Uterus (tissue), 3 donors: ENCODE measurements at regions not wholly inside any gene's neighbourhood (a gene's known extent, or its start where the extent isn't known, plus 50 kb on each side); places are given as distances from the start of the nearest gene placed in this dataset.
A peak's percentile ranks its signal among the peaks of the same experiment; 100 is the strongest.

Source experiments
- DNase-seq, 2 donors: peaks; one replicate each; pipeline ENCODE4 v3.0.0-alpha.2; 2019 to 2020
- H3K27ac ChIP-seq, 2 donors: fragments of 200-600 bp; sonication (generic); 1 replicate in 1 of 2; 2 replicates in 1 of 2; pipeline ENCODE4 v1.5.1; 2016 to 2018
- H3K27me3 ChIP-seq, 2 donors: fragments of 200-600 bp; sonication (generic); one replicate each; pipeline ENCODE4 v1.5.1; 2018 to 2019; ENCODE audit warnings: control low read depth in 1 of 2
- H3K36me3 ChIP-seq, 2 donors: fragments of 200-600 bp; sonication (generic); one replicate each; pipeline ENCODE4 v1.5.1; 2019; ENCODE audit warnings: control low read depth in 1 of 2
- H3K4me1 ChIP-seq, 2 donors: fragments of 200-600 bp; sonication (generic); one replicate each; pipeline ENCODE4 v1.5.1; 2018 to 2019; ENCODE audit warnings: control low read depth in 1 of 2
- H3K4me3 ChIP-seq, 2 donors: fragments of 200-600 bp; sonication (generic); 1 replicate in 1 of 2; 2 replicates in 1 of 2; pipeline ENCODE4 v1.5.1; 2018 to 2019; ENCODE audit warnings: mild to moderate bottlenecking in 1 of 2
- H3K9me3 ChIP-seq, 2 donors: fragments of 200-600 bp; sonication (generic); one replicate each; pipeline ENCODE4 v1.5.1; 2019; ENCODE audit warnings: control low read depth in 1 of 2
- CTCF ChIP-seq, 4 experiments: fragments of 200-600 bp in 2 of 4; fragments of 450-650 bp in 2 of 4; sonication (generic) in 2 of 4; IDR thresholded peaks; one replicate each; pipeline ENCODE4 v1.5.1; 2016 to 2019; ENCODE audit warnings: antibody characterized with exemption in 4 of 4, mild to moderate bottlenecking in 2 of 4, moderate library complexity in 1 of 4
- POLR2A ChIP-seq, 2 donors: fragments of 450-650 bp; IDR thresholded peaks; one replicate each; pipeline ENCODE4 v1.6.1; 2016; ENCODE audit warnings: antibody characterized with exemption in 2 of 2, mild to moderate bottlenecking in 1 of 2, moderate library complexity in 1 of 2
- intact Hi-C: fragments of 100-400 bp; cut with DNase I; formaldehyde crosslinking; loops from one replicate; pipeline ENCODE4 v1.15.1; 2023; ENCODE audit warnings: low total_unique reads
- donor health status: DM: yes; HTN: yes; CAD: no.

- peak overlapping the region; percentile 14 to 38 for H3K27ac ChIP-seq
- intact Hi-C loops = no loop called here
Observed at GRCh38 chr3:162224746-162225145, 728.1 kb downstream of the OTOL1 start.

GRCh38 chr3:162236949-162237348, 740.3 kb downstream of the OTOL1 start:
- intact Hi-C loops = no loop called here
- Histone ChIP-seq H3K36me3 (no peaks in the 10 kb centered on the region), H3K27ac (no peak overlapping the region), H3K4me3 (no peak overlapping the region), H3K4me1 (no peaks in the 10 kb centered on the region), H3K9me3 (no peaks in the 10 kb centered on the region), H3K27me3 (no peaks in the 10 kb centered on the region)
- DNase-seq = no peak
- no peak for TF ChIP-seq POLR2A (IDR thresholded peaks at IDR 0.05)

More at GRCh38 chr3:162224746-162225145, 728.1 kb downstream of the OTOL1 start:
- Histone ChIP-seq H3K27me3 (no peaks in the 10 kb centered on the region), H3K4me1 (no peaks in the 10 kb centered on the region), H3K36me3 (no peaks in the 10 kb centered on the region), H3K4me3 (no peak overlapping the region), H3K9me3 (no peaks in the 10 kb centered on the region)
- DNase-seq = no peak
- TF ChIP-seq CTCF (IDR thresholded peaks at IDR 0.05) (no peak), POLR2A (IDR thresholded peaks at IDR 0.05) (no peak)

GRCh38 chr3:162250782-162251181, 754.2 kb downstream of the OTOL1 start:
- Histone ChIP-seq H3K4me3 (no peak overlapping the region), H3K9me3 (no peaks in the 10 kb centered on the region), H3K27me3 (no peaks in the 10 kb centered on the region), H3K4me1 (no peaks in the 10 kb centered on the region), H3K27ac (no peak overlapping the region), H3K36me3 (no peaks in the 10 kb centered on the region)
- DNase-seq = no peak
- no peak for TF ChIP-seq CTCF (IDR thresholded peaks at IDR 0.05)
- TF ChIP-seq POLR2A (IDR thresholded peaks at IDR 0.05) = no peak
- intact Hi-C loops = no loop called here

- TF ChIP-seq POLR2A (IDR thresholded peaks at IDR 0.05) = no peak
- TF ChIP-seq CTCF (IDR thresholded peaks at IDR 0.05) = no peak
- Histone ChIP-seq H3K4me3 (no peak overlapping the region), H3K36me3 (no peaks in the 10 kb centered on the region), H3K27ac (no peak overlapping the region), H3K4me1 (no peaks in the 10 kb centered on the region), H3K27me3 (no peaks in the 10 kb centered on the region), H3K9me3 (no peaks in the 10 kb centered on the region)
- intact Hi-C loops = no loop called here
- no peak for DNase-seq
Observed at GRCh38 chr3:162262129-162262528, 765.5 kb downstream of the OTOL1 start.

GRCh38 chr3:162263596-162263995, 767.0 kb downstream of the OTOL1 start:
- Histone ChIP-seq H3K4me1 (no peaks in the 10 kb centered on the region), H3K27me3 (no peaks in the 10 kb centered on the region), H3K36me3 (no peaks in the 10 kb centered on the region), H3K9me3 (no peaks in the 10 kb centered on the region), H3K27ac (no peak overlapping the region), H3K4me3 (no peak overlapping the region)
- no peak for TF ChIP-seq CTCF (IDR thresholded peaks at IDR 0.05)
- TF ChIP-seq POLR2A (IDR thresholded peaks at IDR 0.05) = no peak
- no peak for DNase-seq
- intact Hi-C loops = no loop called here
